Breast epithelium (tissue), 3 donors: ENCODE measurements at regions not wholly inside any gene's neighbourhood (a gene's known extent, or its start where the extent isn't known, plus 50 kb on each side); places are given as distances from the start of the nearest gene placed in this dataset.

ENCODE experiments used
- CTCF ChIP-seq, 3 donors: fragments of 450-650 bp; IDR thresholded peaks; one replicate each; pipeline ENCODE4 v1.5.1; 2016 to 2017; ENCODE audit warnings: antibody characterized with exemption in 3 of 3, mild to moderate bottlenecking in 3 of 3, moderate library complexity in 3 of 3
- POLR2A ChIP-seq: fragments of 450-650 bp; IDR thresholded peaks from one replicate; pipeline ENCODE4 v1.6.1; 2016; ENCODE audit warnings: antibody characterized with exemption, mild to moderate bottlenecking, moderate library complexity
- POLR2AphosphoS5 ChIP-seq, 3 donors: sonication (generic); formaldehyde crosslinking; IDR thresholded peaks; one replicate each; pipeline ENCODE4 v1.6.1; 2017; ENCODE audit warnings: antibody characterized with exemption in 3 of 3

- no peak for TF ChIP-seq CTCF (IDR thresholded peaks at IDR 0.05)
- no peak for TF ChIP-seq POLR2AphosphoS5 (IDR thresholded peaks at IDR 0.05)
- TF ChIP-seq POLR2A: no peak
Measured at GRCh38 chr10:22875581-22875980, 52.3 kb upstream of the ARMC3 start.
